A172 (cell line): ENCODE measurements at regions not wholly inside any gene's neighbourhood (a gene's known extent, or its start where the extent isn't known, plus 50 kb on each side); places are given as distances from the start of the nearest gene placed in this dataset.
A peak's percentile ranks its signal among the peaks of the same experiment; 100 is the strongest.

ENCODE experiments used
- DNase-seq: peaks from one replicate; pipeline ENCODE4 v3.0.0-alpha.2; 2015; ENCODE audit warnings: low spot score

DNA sequence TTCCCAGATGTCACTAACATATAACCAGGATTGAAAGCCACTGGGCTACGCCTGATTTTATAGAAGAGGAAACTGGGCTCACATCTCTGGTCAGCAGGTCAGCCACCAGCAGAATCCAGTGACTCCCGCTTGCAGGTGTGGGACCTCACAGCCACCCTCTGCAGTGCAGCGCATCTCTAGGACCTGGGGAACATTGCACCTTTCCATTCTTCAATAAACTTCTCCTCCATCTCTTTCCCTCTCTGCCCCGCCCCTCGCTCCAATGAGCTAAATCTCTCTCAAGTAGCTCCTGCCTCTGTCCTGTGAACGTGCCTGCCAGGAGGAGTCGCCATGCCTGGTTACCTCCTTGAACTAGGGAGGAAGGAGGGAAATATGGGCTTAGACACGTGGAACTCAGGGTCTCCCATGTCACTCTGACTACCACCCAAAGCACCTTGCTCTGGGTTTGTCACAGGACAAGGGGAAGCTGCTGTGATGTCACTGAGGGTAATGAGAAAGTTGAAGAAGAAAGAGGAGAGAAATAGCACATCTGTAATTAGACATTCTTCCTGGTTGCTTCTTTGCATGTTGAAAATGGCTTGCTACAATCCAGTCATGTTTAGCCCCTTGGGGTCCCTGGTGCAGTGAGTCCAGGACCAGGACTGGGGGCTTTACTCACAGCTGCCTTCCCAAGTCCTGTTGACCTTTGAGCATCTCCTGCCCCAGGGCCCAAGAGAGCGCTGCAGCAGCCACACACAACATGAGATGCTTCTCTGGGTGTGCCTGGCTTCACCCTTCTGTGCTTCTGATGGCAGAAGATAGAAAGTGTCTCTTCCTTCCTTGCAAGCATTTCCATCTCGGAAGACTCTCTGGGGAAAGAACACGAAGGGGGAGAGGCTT lies 469.4 kb downstream of the PREX1 start:
- no peak for DNase-seq

DNA sequence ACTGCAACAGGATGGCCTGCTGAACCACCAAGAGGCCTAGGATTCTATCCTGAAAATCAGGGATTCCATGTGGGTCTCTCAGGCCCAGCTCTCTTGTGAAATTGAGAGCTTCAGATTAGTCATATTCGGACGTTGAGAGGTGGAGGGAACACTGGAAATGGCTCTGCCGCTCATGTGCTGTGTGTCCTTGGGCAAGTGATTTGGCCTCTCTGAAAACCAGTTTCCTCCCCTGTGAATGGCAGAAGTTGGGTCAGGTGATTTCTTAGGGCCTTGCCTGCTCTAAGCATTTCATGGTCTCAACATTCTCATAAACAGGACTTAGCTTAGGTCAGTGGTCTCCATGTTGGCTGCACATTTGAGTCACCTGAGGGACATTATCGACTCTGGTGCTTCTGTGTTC lies 470.1 kb downstream of the PREX1 start:
- DNase-seq: no peak

DNA sequence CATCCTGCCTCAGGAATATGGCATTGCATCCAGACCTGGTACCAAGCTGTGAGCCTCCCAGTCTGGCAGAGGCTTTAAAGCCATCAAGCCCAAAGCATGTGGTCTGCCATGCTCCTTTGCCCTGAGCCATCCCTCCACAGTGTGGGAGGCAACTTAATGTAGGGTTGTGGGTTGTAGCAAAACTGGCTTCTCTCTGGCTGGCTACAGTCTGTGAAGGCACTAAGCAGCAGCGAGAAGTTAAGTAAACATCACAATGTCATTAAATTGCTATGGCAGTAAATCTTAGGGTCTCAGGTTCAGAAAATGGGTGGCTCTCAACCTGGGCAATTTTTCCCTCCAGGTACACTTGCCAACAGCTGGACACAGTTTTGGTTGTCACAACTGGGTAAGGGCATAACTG lies 472.9 kb downstream of the PREX1 start:
- DNase-seq: no peak

DNA sequence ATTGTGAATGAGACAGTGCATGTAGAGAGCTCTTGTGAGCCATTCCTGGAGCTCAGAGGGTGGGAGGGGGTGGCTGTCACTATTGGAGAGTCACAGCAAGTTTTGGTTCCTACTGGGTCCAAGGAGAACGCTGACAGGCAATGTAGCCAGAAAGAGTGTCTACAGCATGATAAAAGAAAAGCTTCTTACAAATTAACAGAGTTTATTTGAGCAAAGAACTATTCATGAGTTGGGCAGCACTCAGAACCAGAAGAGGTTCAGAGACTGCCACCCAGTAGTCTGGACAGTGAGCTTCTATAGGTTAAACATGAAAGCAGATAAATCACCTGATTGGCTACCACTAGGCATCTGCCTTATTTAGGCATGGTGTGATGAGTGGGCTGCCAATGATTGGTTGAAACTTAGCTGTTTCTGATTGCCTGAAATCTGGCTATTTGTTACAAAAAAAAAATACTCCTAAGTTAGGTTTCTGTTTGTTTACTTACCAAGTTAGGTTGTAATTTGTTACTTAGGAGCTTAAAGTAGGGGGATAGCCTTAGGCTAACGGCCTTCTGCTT lies 473.4 kb downstream of the PREX1 start:
- DNase-seq: no peak

- DNase-seq: no peak
Measured at GRCh38 chr20:48352628-48353027, 475.2 kb downstream of the PREX1 start.

GRCh38 chr20:48352042-48352441 lies 475.8 kb downstream of the PREX1 start:
- DNase-seq: no peak

- DNase-seq: no peak
Measured at GRCh38 chr20:48350313-48350988, 477.3 kb downstream of the PREX1 start.

DNA sequence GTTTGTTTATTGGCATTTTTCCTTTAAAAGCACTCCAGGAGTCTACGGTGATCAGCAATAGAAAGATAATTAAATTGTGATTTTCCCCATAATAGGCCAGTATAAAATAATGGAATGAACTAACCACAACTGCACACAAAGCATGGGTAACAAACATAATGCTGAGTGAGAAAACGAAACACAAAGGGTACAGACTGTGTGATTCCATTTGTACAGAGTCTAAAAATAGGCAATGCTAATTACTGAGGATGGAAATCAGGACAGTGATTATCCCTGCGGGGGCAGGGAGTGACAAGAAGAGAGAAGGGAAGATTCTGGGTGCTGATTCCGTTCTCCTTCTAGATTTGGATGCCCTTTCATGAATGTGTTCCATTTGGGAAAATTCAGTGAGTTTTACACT lies 478.1 kb downstream of the PREX1 start:
- DNase-seq: no peak

- DNase-seq: no peak
Measured at GRCh38 chr20:48348022-48348421, 479.8 kb downstream of the PREX1 start.

- DNase-seq: no peak
Measured at GRCh38 chr20:48342822-48343513, 484.8 kb downstream of the PREX1 start.

- no peak for DNase-seq
Measured at GRCh38 chr20:48340883-48341281, 486.9 kb downstream of the PREX1 start.

GRCh38 chr20:48339986-48340882 lies 487.6 kb downstream of the PREX1 start:
- DNase-seq: no peak

GRCh38 chr20:48339190-48339985 lies 488.4 kb downstream of the PREX1 start:
- peak; percentile 81 for DNase-seq

GRCh38 chr20:48338717-48339116 lies 489.1 kb downstream of the PREX1 start:
- DNase-seq: peak; percentile 65

GRCh38 chr20:48336597-48336996 lies 491.2 kb downstream of the PREX1 start:
- DNase-seq: no peak

DNA sequence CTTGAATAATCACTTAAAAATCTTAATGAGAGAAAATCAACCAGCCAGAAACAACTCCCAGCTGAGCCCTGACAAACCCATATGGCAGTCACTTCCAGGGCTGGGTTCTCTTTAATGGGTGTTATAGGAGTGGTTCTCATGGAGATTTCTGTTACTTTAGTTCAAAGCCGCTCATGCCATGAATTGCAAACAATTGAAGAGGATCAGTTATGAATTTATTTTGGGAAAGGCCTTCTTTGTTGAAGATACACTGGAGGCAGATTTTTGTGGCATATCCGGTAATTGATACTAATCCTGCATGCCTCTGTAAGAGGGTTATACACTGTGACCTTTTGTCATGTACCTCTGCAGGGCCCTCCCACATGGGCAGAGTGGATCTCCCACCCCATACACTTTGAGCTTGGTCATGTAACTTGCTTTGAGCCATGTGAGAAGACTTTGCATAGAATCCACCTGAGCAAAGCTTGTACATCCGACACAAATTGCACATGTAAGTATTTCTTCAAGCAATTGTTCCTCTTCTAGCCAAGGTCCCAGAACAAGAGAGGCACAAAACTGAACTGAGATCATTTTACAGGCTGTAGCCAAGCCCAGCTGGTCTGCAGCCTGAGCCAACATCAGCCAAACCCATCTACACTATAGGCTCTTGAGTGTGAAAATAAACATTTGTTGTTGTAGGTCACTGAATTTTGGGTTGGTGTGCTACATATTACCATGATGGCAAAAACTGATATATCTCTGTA lies 492.3 kb downstream of the PREX1 start:
- DNase-seq: no peak

DNA sequence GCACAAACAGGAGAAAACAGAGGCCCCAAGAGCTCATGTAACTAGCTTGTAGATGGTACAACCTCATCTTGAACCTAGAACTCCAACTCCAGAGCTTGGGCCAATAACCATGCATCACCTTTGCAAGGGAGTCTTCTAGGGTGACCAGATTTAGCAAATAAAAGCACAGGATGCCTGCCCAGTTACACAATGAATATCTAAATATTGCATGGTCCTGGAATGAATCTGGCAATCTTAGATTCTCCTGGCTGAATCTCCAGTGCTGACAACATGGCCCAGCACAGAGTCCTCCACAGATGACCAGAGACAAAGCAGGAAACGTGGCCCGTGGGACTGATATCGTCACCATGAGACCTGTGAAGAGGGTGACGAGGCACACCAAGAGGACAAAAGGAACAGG lies 494.1 kb downstream of the PREX1 start:
- DNase-seq: no peak

DNA sequence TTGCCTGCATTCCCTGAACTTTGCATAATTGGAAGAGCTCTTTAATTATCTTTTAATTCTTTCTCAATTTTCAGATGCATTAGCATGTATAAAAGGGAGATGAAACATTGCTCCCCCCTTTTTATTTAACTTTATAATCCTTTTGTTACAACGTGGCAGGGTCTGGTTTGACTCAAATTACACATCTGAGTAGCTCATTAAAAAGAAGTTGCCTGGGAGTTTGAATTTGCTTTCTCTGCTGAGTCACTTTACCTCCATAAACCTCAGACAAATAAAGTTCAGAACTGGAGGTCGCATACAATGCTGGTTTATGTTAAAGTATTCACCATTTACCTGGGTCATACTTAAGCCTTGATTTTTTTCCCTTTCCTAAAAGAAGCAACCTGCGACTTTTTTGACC lies 495.2 kb downstream of the PREX1 start:
- peak; percentile 26 for DNase-seq

GRCh38 chr20:48331518-48332286 lies 496.1 kb downstream of the PREX1 start:
- DNase-seq: no peak
